Keratinocyte (primary cell): ENCODE measurements at regions not wholly inside any gene's neighbourhood (a gene's known extent, or its start where the extent isn't known, plus 50 kb on each side); places are given as distances from the start of the nearest gene placed in this dataset.

Experiments used
- CTCF ChIP-seq, 3 experiments: IDR thresholded peaks in 1 of 3; conservative IDR thresholded peaks in 1 of 3; optimal IDR thresholded peaks in 1 of 3; 2 replicates in 2 of 3; 3 replicates in 1 of 3; pipeline versions ENCODE3 to v1.5.1; 2011; ENCODE audit warnings: low read length in 3 of 3, mild to moderate bottlenecking in 3 of 3, moderate library complexity in 2 of 3, control low read depth in 1 of 3, inconsistent platforms in 1 of 3; ENCODE audit not compliant: insufficient read depth in 2 of 3; ENCODE audit errors: extremely low read depth in 1 of 3
- EZH2 ChIP-seq: IDR thresholded peaks from one replicate; pipeline ENCODE4 v1.6.1; 2012; ENCODE audit warnings: inconsistent platforms, mild to moderate bottlenecking, low read length, moderate library complexity

DNA sequence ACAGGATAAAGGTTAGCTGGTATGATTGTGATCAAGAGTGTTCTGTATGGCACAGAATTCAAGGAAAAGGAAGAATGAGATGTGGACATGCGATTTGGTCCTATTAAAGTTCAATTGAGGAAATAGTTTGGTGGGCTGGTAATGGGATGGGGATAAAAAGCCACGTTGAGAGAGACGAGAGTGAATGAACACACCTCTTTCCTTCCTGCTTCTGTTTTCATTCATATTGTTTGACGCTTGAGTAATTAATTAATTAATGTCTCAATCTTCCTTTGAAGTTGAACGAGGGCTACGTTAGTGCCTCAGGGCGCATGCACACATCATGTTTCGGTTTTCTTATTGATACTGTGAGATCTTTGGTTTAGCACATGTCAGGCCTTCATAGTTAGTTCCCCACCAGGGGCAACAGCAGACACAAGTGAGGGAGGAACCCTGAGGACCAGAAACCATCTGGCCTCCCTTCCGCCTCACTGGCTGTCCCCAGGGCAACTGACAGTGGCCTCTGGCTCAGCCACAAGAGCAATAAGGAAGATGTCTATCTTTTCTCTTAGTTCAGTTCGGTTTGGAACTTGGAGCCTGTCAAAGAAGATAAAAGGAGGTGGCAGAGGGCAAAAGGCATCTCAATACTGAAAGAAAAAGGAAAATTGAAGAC, 116.0 kb downstream of the LIPG start:
- TF ChIP-seq CTCF (optimal IDR thresholded peaks at IDR 0.05 in 1 of 3, IDR thresholded peaks at IDR 0.05 in 1 of 3, conservative IDR thresholded peaks at IDR 0.05 in 1 of 3; ENCODE audit: extremely low read depth in 1 of 3, insufficient read depth in 2 of 3, low read length in 3 of 3), result no peak
- TF ChIP-seq EZH2, result no peak
